ENCODE measurements at regions not wholly inside any gene's neighbourhood (a gene's known extent, or its start where the extent isn't known, plus 50 kb on each side); places are given as distances from the start of the nearest gene placed in this dataset.
"Not testable (repeated sequence)": the region's sequence is repeated elsewhere in the genome, so short reads cannot be mapped to it uniquely, and the experiment has no call there.

- DNase-seq, result no peak
- Mint-ChIP-seq H3K27ac (no peak overlapping the region), H3K36me3 (no peaks in the 10 kb centered on the region), H3K4me1 (no peaks in the 10 kb centered on the region), H3K27me3 (no peaks in the 10 kb centered on the region), H3K9me3 (peaks cover 0 to 7% (median 0%) of the 10 kb centered on the region in 9 donors), H3K4me3 (no peak overlapping the region)
- POLR2A ChIA-PET, result no interaction called here
- ATAC-seq, result no peak
Observed at GRCh38 chr7:125247514-125248098, 318.0 kb upstream of the POT1 start.

DNA sequence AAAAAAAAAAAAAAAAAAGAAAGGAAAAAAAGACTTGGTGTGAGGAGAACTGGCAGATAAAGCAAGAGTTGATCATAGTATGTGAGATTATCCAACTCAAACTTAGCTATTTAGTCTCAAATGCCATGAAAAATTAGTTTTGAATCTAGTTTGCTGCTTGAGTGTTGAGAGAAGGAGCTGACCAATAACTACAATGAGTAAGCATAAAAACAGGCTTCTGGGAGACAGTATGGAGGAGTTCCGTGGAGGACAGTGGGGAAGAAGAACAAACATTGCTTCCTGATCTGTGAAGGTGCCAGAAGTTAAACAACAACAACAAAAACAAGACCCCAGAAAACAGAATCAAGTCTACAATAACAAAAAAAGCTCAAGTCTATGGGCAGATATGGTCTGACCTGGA is 317.1 kb upstream of the POT1 start:
- no peak overlapping the region for H3K4me3 Mint-ChIP-seq
- peaks cover 0 to 4% (median 0%) of the 10 kb centered on the region in 9 donors for H3K9me3 Mint-ChIP-seq
- ATAC-seq (no peak), DNase-seq (no peak)
- H3K4me1 Mint-ChIP-seq, result no peaks in the 10 kb centered on the region
- H3K36me3 Mint-ChIP-seq, result no peaks in the 10 kb centered on the region
- H3K27me3 Mint-ChIP-seq, result no peaks in the 10 kb centered on the region
- POLR2A ChIA-PET, result interaction anchor here (0.7 kb wide), 1 partner anchor 1861 kb away, joined by 5 read pairs; no protein-coding TSS in a partner anchor
- no peak overlapping the region for H3K27ac Mint-ChIP-seq

- ATAC-seq, result no peak
- H3K27me3 Mint-ChIP-seq, result no peaks in the 10 kb centered on the region
- H3K9me3 Mint-ChIP-seq, result peaks cover 0 to 10% (median 0%) of the 10 kb centered on the region in 9 donors
- POLR2A ChIA-PET, result no interaction called here
- no peak overlapping the region for H3K27ac Mint-ChIP-seq
- H3K4me3 Mint-ChIP-seq, result no peak overlapping the region
- no peak for DNase-seq
- no peaks in the 10 kb centered on the region for H3K4me1 Mint-ChIP-seq
- no peaks in the 10 kb centered on the region for H3K36me3 Mint-ChIP-seq
Observed at GRCh38 chr7:125241548-125241947, 311.9 kb upstream of the POT1 start.

- ATAC-seq (no peak), DNase-seq (no peak)
- Mint-ChIP-seq H3K9me3 (peaks cover 0 to 13% (median 8%) of the 10 kb centered on the region in 9 donors), H3K27me3 (no peaks in the 10 kb centered on the region), H3K4me1 (no peaks in the 10 kb centered on the region), H3K36me3 (peaks cover 0 to 4% (median 0%) of the 10 kb centered on the region in 3 donors), H3K27ac (no peak overlapping the region), H3K4me3 (no peak overlapping the region)
- POLR2A ChIA-PET, result no interaction called here
Observed at GRCh38 chr7:125222596-125222995, 293.0 kb upstream of the POT1 start.

DNA sequence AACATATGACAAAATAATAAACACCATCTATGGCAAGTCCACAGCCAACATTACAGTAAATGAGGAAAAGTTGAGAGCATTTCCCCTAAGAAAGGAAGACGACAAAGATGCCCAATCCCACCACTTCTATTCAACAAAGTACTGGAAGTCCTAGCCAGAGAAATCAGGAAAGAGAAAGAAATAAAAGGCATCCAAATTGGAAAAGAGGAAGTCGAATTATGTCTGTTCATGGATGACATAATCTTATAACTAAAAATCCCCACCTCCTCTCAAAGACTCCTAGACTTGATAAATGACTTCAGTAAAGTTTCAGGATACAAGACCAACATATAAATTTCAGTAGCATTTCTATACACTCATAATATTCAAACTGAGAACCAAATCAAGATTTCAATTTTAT is 288.5 kb upstream of the POT1 start:
- H3K36me3 Mint-ChIP-seq, result peaks cover 0 to 4% (median 0%) of the 10 kb centered on the region in 3 donors
- H3K4me3 Mint-ChIP-seq, result no peak overlapping the region
- DNase-seq (no peak), ATAC-seq (no peak)
- no peaks in the 10 kb centered on the region for H3K4me1 Mint-ChIP-seq
- H3K9me3 Mint-ChIP-seq, result peaks cover 0 to 34% (median 12%) of the 10 kb centered on the region in 9 donors
- H3K27me3 Mint-ChIP-seq, result no peaks in the 10 kb centered on the region
- H3K27ac Mint-ChIP-seq, result no peak overlapping the region
- POLR2A ChIA-PET, result no interaction called here

DNA sequence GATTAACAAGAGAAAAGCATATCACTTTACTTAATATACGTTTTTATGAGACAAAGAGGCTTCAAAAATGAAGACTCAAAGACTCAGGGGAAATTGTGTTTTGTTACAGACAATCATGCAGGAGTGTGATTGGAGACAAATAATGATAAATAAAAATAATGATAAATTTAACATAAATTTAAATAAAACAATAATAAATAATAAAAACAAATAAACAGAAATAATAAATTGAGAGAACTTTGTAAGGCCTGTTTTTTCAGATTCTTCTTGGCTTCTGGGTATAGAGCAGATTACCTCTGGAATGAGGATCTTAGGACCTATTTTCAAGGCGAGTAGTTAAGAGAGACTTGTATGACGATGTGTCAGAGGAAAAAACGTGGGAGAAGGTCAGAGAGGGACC is 271.4 kb upstream of the POT1 start:
- peaks cover 0 to 11% (median 0%) of the 10 kb centered on the region in 9 donors for H3K9me3 Mint-ChIP-seq
- H3K27ac Mint-ChIP-seq, result no peak overlapping the region
- ATAC-seq (no peak), DNase-seq (no peak)
- POLR2A ChIA-PET, result no interaction called here
- no peaks in the 10 kb centered on the region for H3K27me3 Mint-ChIP-seq
- H3K36me3 Mint-ChIP-seq, result no peaks in the 10 kb centered on the region
- no peak overlapping the region for H3K4me3 Mint-ChIP-seq
- no peaks in the 10 kb centered on the region for H3K4me1 Mint-ChIP-seq

- DNase-seq (no peak), ATAC-seq (no peak)
- H3K36me3 Mint-ChIP-seq, result peaks cover 0 to 4% (median 0%) of the 10 kb centered on the region in 3 donors
- POLR2A ChIA-PET, result no interaction called here
- no peaks in the 10 kb centered on the region for H3K27me3 Mint-ChIP-seq
- no peak overlapping the region for H3K27ac Mint-ChIP-seq
- no peak overlapping the region for H3K4me3 Mint-ChIP-seq
- H3K4me1 Mint-ChIP-seq, result no peaks in the 10 kb centered on the region
- H3K9me3 Mint-ChIP-seq, result peaks cover 0 to 12% (median 3%) of the 10 kb centered on the region in 9 donors
Observed at GRCh38 chr7:125197731-125198393, 268.2 kb upstream of the POT1 start.

GRCh38 chr7:125195156-125195555 is 265.5 kb upstream of the POT1 start:
- H3K27ac Mint-ChIP-seq, result no peak overlapping the region
- POLR2A ChIA-PET, result no interaction called here
- no peaks in the 10 kb centered on the region for H3K4me1 Mint-ChIP-seq
- peaks cover 0 to 4% (median 0%) of the 10 kb centered on the region in 3 donors for H3K36me3 Mint-ChIP-seq
- no peak for ATAC-seq
- H3K9me3 Mint-ChIP-seq, result peaks cover 3 to 27% (median 10%) of the 10 kb centered on the region in 9 donors
- H3K4me3 Mint-ChIP-seq, result no peak overlapping the region
- H3K27me3 Mint-ChIP-seq, result no peaks in the 10 kb centered on the region
- no peak for DNase-seq

- DNase-seq, result no peak
- no peak for ATAC-seq
- Mint-ChIP-seq H3K27ac (no peak overlapping the region), H3K4me3 (no peak overlapping the region), H3K4me1 (no peaks in the 10 kb centered on the region), H3K36me3 (peaks cover 0 to 4% (median 0%) of the 10 kb centered on the region in 3 donors), H3K9me3 (peaks cover 3 to 27% (median 10%) of the 10 kb centered on the region in 9 donors), H3K27me3 (no peaks in the 10 kb centered on the region)
- POLR2A ChIA-PET, result no interaction called here
Observed at GRCh38 chr7:125193263-125193662, 263.6 kb upstream of the POT1 start.

DNA sequence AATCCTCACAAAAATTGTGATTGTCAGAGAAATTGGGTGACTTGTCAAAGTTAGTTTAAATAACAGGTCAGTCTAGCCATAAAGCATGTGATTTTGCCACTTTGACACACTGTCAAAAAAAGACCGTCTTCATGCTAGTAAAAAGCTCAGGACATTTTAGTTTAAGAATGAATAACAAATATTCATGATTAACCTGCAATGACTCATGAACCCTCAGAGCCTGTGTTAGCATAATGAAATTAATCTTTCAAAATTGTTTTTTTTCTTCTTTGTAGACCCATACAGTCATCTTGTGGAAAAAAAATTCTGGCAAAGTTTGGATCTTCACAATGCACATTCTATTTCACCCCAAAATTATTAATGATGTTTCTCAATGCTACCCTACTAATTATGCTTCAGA is 255.2 kb upstream of the POT1 start:
- DNase-seq, result no peak
- H3K27me3 Mint-ChIP-seq, result peaks cover 0 to 3% (median 0%) of the 10 kb centered on the region in 5 donors
- no peak for ATAC-seq
- POLR2A ChIA-PET, result no interaction called here
- no peak overlapping the region for H3K27ac Mint-ChIP-seq
- no peak overlapping the region for H3K4me3 Mint-ChIP-seq
- H3K36me3 Mint-ChIP-seq, result peaks cover 0 to 5% (median 0%) of the 10 kb centered on the region in 3 donors
- H3K9me3 Mint-ChIP-seq, result peaks cover 0 to 19% (median 3%) of the 10 kb centered on the region in 9 donors
- no peaks in the 10 kb centered on the region for H3K4me1 Mint-ChIP-seq

- H3K4me1 Mint-ChIP-seq, H3K36me3 Mint-ChIP-seq, H3K27ac Mint-ChIP-seq, H3K4me3 Mint-ChIP-seq, H3K27me3 Mint-ChIP-seq, POLR2A ChIA-PET, DNase-seq, ATAC-seq: not testable (repeated sequence)
- H3K9me3 Mint-ChIP-seq, result peaks cover 0 to 19% (median 3%) of the 10 kb centered on the region in 9 donors
Observed at GRCh38 chr7:125181569-125182267, 252.1 kb upstream of the POT1 start.

DNA sequence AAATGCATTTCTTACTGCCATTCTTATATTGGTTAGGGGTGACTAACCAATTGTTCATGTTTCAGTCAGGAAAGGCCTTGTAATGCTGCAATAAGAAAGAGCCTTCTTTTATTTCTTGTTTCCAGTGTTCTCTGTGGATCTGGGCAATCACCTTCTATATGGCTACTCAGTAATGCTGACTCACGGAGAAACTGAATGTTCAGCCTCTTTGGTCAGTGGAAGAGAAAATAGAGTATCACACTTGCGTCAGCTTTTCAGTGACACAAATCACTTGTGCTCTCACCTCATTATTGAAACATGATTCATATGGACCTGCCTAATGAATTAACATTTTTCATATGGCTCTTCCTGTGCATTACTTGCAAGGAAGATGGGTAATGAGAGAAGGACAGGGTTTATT is 243.9 kb upstream of the POT1 start:
- Mint-ChIP-seq H3K4me3 (no peak overlapping the region), H3K27me3 (no peaks in the 10 kb centered on the region), H3K36me3 (no peaks in the 10 kb centered on the region), H3K4me1 (no peaks in the 10 kb centered on the region), H3K9me3 (peaks cover 0 to 20% (median 0%) of the 10 kb centered on the region in 9 donors), H3K27ac (no peak overlapping the region)
- no peak for ATAC-seq
- POLR2A ChIA-PET, result no interaction called here
- DNase-seq, result no peak

DNA sequence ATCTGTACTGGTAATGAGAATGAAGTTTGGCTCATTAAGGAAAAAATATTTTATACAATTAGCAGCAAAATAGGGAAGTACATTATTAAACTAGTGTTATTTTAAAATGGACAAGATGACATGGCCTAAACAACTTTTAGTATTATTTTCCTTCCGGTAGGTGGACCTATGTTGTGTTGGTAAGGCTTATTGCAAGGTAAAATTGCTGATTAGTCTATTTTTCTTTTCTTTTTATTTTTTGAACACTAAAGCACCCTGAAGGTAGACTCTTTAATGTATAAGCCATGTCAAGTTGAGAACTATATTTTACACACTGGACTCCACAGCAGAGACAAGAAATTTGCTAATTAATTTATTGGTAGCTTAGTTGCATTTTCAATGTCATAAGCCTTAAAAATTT is 239.5 kb upstream of the POT1 start:
- H3K27me3 Mint-ChIP-seq, result no peaks in the 10 kb centered on the region
- H3K27ac Mint-ChIP-seq, result no peak overlapping the region
- H3K9me3 Mint-ChIP-seq, result peaks cover 0 to 11% (median 0%) of the 10 kb centered on the region in 9 donors
- DNase-seq, result no peak
- H3K36me3 Mint-ChIP-seq, result no peaks in the 10 kb centered on the region
- no peak overlapping the region for H3K4me3 Mint-ChIP-seq
- no peaks in the 10 kb centered on the region for H3K4me1 Mint-ChIP-seq
- POLR2A ChIA-PET, result no interaction called here
- ATAC-seq, result no peak

All from naive thymus-derived CD8-positive, alpha-beta T cell (primary cell).